K562 (cell line): ENCODE measurements at regions not wholly inside any gene's neighbourhood (a gene's known extent, or its start where the extent isn't known, plus 50 kb on each side); places are given as distances from the start of the nearest gene placed in this dataset.

Experiments used
- ATAC-seq: fragments of 200-7000 bp; cut with Tn5 transposase; 3 replicates; pipeline ENCODE4 v1.9.1; 2020; ENCODE audit warnings: moderate library complexity
- BruUV-seq: library from RNA; stranded (reverse); fragments of 400-500 nt; replicated peaks from 2 replicates; lab custom pipeline; 2021; lab: Mats Ljungman, UMichigan
- CTCF ChIA-PET: fragments of 300-600 bp; formaldehyde crosslinking; extraction: SDS; loops from one replicate; lab custom pipeline; 2021; ENCODE audit warnings: low intra/inter-chr PET ratio; lab: Yijun Ruan, JAX
- POLR2A ChIA-PET: fragments of 300-600, 350-650 bp; sonication (Branson Sonifier 250); formaldehyde crosslinking; extraction: SDS; loops from one replicate; lab custom pipeline; 2021; ENCODE audit warnings: antibody characterized with exemption, inconsistent platforms; lab: Yijun Ruan, JAX
- DNase-seq, 4 experiments: peaks; one replicate each; pipeline versions ENCODE4 v3.0.0 to v3.0.0-alpha.2; 2011 to 2018; ENCODE audit warnings: low spot score in 3 of 4, mixed read lengths in 3 of 4; ENCODE audit errors: extremely low read depth in 1 of 4
- FAIRE-seq: peaks from 2 replicates; lab custom pipeline; 2011; peaks lifted over from hg19 to GRCh38; lab: Jason Lieb, UNC
- H2AFZ ChIP-seq: 2 replicates; pipeline ENCODE4 v1.6.0; 2011; ENCODE audit warnings: low read depth, low read length, control low read depth, inconsistent platforms
- H3K27ac ChIP-seq: fragments of 200-600 bp; 3 replicates; pipeline ENCODE4 v1.8.0; 2011; ENCODE audit warnings: low read depth, mild to moderate bottlenecking, control low read depth, inconsistent platforms, low read length, moderate library complexity, mixed read lengths; ENCODE audit errors: extremely low read depth
- H3K27me3 ChIP-seq, 2 experiments: fragments of 300-600 bp in 1 of 2; 2 replicates in 1 of 2; 3 replicates in 1 of 2; pipeline versions ENCODE4 v1.6.0 to v1.8.0; 2011; ENCODE audit warnings: inconsistent platforms in 2 of 2, low read length in 2 of 2, mild to moderate bottlenecking in 1 of 2, mixed read lengths in 1 of 2, moderate library complexity in 1 of 2; ENCODE audit not compliant: control insufficient read depth in 2 of 2, insufficient read depth in 2 of 2
- H3K36me3 ChIP-seq: fragments of 300-600 bp; 3 replicates; pipeline ENCODE4 v1.8.0; 2011; ENCODE audit warnings: mild to moderate bottlenecking, low read length, inconsistent platforms; ENCODE audit not compliant: control insufficient read depth, insufficient read depth
- H3K4me1 ChIP-seq, 2 experiments: fragments of 200-600 bp in 1 of 2; replicated peaks in 1 of 2; 2 replicates in 1 of 2; 3 replicates in 1 of 2; pipeline versions ENCODE4 v1.5.1 to v1.8.0; 2011; ENCODE audit warnings: inconsistent platforms in 2 of 2, low read length in 2 of 2, mild to moderate bottlenecking in 1 of 2, mixed read lengths in 1 of 2, moderate library complexity in 1 of 2; ENCODE audit not compliant: control insufficient read depth in 2 of 2, insufficient read depth in 2 of 2
- H3K4me2 ChIP-seq: 2 replicates; pipeline ENCODE4 v1.6.1; 2011; ENCODE audit warnings: low read length, control low read depth, inconsistent platforms, mixed read lengths; ENCODE audit not compliant: insufficient read depth
- H3K4me3 ChIP-seq: fragments of 200-600 bp; sonication (generic), shearing (Covaris generic); 2 replicates; pipeline ENCODE4 v1.5.1; 2016; ENCODE audit warnings: control low read depth, inconsistent platforms
- H3K79me2 ChIP-seq: fragments of 200-600 bp; 3 replicates; pipeline ENCODE4 v1.8.0; 2011; ENCODE audit warnings: low read length, inconsistent platforms; ENCODE audit not compliant: control insufficient read depth, insufficient read depth
- H3K9ac ChIP-seq, 2 experiments: 2 replicates each; pipeline versions ENCODE4 v1.6.0 to v1.6.1; 2011; ENCODE audit warnings: low read depth in 2 of 2, low read length in 2 of 2, control low read depth in 1 of 2, inconsistent platforms in 1 of 2, mild to moderate bottlenecking in 1 of 2, mixed read lengths in 1 of 2; ENCODE audit not compliant: insufficient read depth in 1 of 2
- H3K9me1 ChIP-seq: one replicate; pipeline ENCODE4 v1.6.0; 2011; ENCODE audit warnings: inconsistent platforms, mild to moderate bottlenecking, low read length, moderate library complexity; ENCODE audit not compliant: control insufficient read depth, insufficient read depth
- H3K9me3 ChIP-seq: replicated peaks from 2 replicates; pipeline ENCODE4 v1.5.1; 2011; ENCODE audit warnings: low read depth, low read length, inconsistent platforms; ENCODE audit not compliant: control insufficient read depth, insufficient read depth
- H4K20me1 ChIP-seq: replicated peaks from 2 replicates; pipeline ENCODE4 v1.6.1; 2011; ENCODE audit warnings: low read length, inconsistent platforms, mixed read lengths; ENCODE audit not compliant: control insufficient read depth, insufficient read depth
- BRD9 ChIP-seq: fragments of 450-650 bp; IDR thresholded peaks from 2 replicates; pipeline ENCODE4 v1.6.1; 2018; ENCODE audit warnings: low read depth; ENCODE audit not compliant: partially characterized antibody
- HLTF ChIP-seq: fragments of 450-650 bp; IDR thresholded peaks from 2 replicates; pipeline ENCODE4 v1.6.1; 2016
- KAT2B ChIP-seq: IDR thresholded peaks from one replicate; pipeline ENCODE4 v1.6.1; 2012; ENCODE audit warnings: low read depth, mild to moderate bottlenecking, control low read depth, inconsistent platforms, low read length, moderate library complexity
- PPARD ChIP-seq: fragments of 250-450 bp; sonication (Bioruptor Pico); IDR thresholded peaks from 2 replicates; pipeline ENCODE4 v1.8.0; 2022; ENCODE audit warnings: inconsistent platforms, mild to moderate bottlenecking, moderate library complexity
- SMAD4 ChIP-seq: fragments of 250-450 bp; sonication (Bioruptor Pico); conservative IDR thresholded peaks from 2 replicates; pipeline ENCODE4 v1.8.0; 2021; ENCODE audit warnings: inconsistent platforms, mild to moderate bottlenecking, moderate library complexity
- TRIM25 ChIP-seq: fragments of 450-650 bp; IDR thresholded peaks from 2 replicates; pipeline ENCODE4 v1.7.0; 2016; ENCODE audit warnings: borderline replicate concordance
- ZBTB9 ChIP-seq: fragments of 450-650 bp; formaldehyde crosslinking; IDR thresholded peaks from 2 replicates; pipeline ENCODE4 v1.4.0; 2020; ENCODE audit warnings: mild to moderate bottlenecking, moderate library complexity
- ZNF140 ChIP-seq: fragments of 250-450 bp; sonication (Bioruptor Pico); IDR thresholded peaks from 2 replicates; pipeline ENCODE4 v1.8.0; 2021; ENCODE audit warnings: moderate library complexity, mild to moderate bottlenecking, inconsistent platforms
- whole genome bisulfite sequencing: fragments of 100-300 bp; shearing (Covaris generic); methylation state at CpG from one replicate; pipeline ENCODE4 v1.1.6; 2016; ENCODE audit warnings: low coverage, mixed read lengths; ENCODE audit not compliant: insufficient coverage; ENCODE audit errors: missing lambda C conversion rate; 5-methylcytosine and 5-hydroxymethylcytosine counted together
- in situ Hi-C: fragments of 300-500 bp; cut with MboI; formaldehyde crosslinking; loops from 4 replicates; pipeline ENCODE4 v1.15.0; 2018; ENCODE audit warnings: inconsistent platforms, mixed read lengths
- intact Hi-C: fragments of 100-400 bp; cut with micrococcal nuclease; formaldehyde crosslinking; loops from 2 replicates; pipeline ENCODE4 v1.14.2; 2022

GRCh38 chr18:49677081-49677480 is 115.2 kb downstream of the LIPG start (continued):
- no peak for TF ChIP-seq ZBTB9

GRCh38 chr18:49673281-49673680 is 111.4 kb downstream of the LIPG start:
- Histone ChIP-seq H3K79me2 (no peaks in the 10 kb centered on the region), H3K4me3 (no peak overlapping the region), H3K27ac (no peak overlapping the region), H3K36me3 (no peaks in the 10 kb centered on the region), H2AFZ (no peak overlapping the region), H3K4me1 (no peaks in the 10 kb centered on the region; a peak in 1 of 5 replicates), H3K4me2 (no peak overlapping the region), H3K9me3 (no peaks in the 10 kb centered on the region), H3K9me1 (no peaks in the 10 kb centered on the region), H3K27me3 (peaks cover 0 to 16% of the 10 kb centered on the region in 2 experiments; a peak in 3 of 5 replicates), H4K20me1 (no peaks in the 10 kb centered on the region), H3K9ac (no peak overlapping the region)
- 0% methylated on average over 5 of the region's 5 CpGs for WGBS
- ATAC-seq (no peak), DNase-seq (no peak), FAIRE-seq (no peak)
- CTCF ChIA-PET, result no interaction called here
- POLR2A ChIA-PET, result interaction anchor here (1.2 kb wide), 1 partner anchor 17 kb away, joined by 3 read pairs; no protein-coding TSS in a partner anchor
- in situ Hi-C loops (no loop called here), intact Hi-C loops (no loop called here)
- BruUV-seq, result no TSS peak
- TF ChIP-seq PPARD (CRISPR knock-in tag) (no peak), KAT2B (no peak), SMAD4 (CRISPR knock-in tag) (no peak), HLTF (no peak), ZNF140 (CRISPR knock-in tag) (no peak), TRIM25 (no peak), BRD9 (no peak)
